NCI-H2196 (cell line): ENCODE measurements at regions not wholly inside any gene's neighbourhood (a gene's known extent, or its start where the extent isn't known, plus 50 kb on each side); places are given as distances from the start of the nearest gene placed in this dataset.

Experiments
- DNase-seq: peaks from one replicate; lab custom pipeline; 2025; ENCODE audit not compliant: unreplicated experiment; lab: John Stamatoyannopoulos, UW

DNA sequence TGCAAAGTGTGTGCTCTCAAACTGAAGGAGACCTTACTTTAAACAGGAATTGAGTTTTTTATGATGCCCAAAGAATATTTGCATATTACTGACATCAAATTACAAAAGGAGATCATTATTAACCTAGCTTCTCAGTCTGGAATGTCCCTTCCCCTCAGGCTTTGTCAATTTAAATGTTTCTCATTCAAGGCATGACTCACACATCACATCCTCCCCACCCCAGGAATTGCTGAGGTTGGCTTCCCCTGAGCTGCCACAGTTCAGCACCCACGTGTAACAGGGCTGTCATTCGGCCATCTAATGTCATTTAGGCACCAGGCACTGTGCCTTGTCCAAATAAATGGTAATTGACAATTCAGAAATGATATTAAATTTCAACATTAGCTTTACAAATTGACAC lies 305.9 kb upstream of the MGMT start:
- no peak for DNase-seq

GRCh38 chr10:129163531-129163930 lies 303.5 kb upstream of the MGMT start:
- no peak for DNase-seq

GRCh38 chr10:129165076-129165720 lies 301.8 kb upstream of the MGMT start:
- no peak for DNase-seq

GRCh38 chr10:129165770-129166169 lies 301.3 kb upstream of the MGMT start:
- no peak for DNase-seq

- DNase-seq: no peak
Observed at GRCh38 chr10:129168660-129169059, 298.4 kb upstream of the MGMT start.

DNA sequence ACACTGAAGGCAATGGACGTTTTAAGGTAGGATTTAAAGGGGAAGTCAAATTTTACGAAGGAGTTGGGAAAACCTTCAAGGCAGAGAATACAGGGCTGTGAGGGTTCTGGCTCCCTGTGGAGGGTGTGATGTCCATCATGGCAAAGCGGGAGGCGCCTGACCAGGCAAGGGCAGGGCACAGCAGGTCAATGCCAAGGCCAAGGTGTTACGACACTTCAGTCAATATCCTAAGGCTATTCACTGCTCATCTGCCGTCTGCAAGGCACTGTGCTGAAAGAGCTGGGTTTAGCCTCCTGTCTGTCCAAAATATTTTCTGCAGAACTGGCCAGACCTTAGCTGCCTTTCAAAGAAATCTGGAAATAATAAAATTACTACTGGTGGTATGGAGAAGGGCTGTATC lies 297.9 kb upstream of the MGMT start:
- DNase-seq: no peak

DNA sequence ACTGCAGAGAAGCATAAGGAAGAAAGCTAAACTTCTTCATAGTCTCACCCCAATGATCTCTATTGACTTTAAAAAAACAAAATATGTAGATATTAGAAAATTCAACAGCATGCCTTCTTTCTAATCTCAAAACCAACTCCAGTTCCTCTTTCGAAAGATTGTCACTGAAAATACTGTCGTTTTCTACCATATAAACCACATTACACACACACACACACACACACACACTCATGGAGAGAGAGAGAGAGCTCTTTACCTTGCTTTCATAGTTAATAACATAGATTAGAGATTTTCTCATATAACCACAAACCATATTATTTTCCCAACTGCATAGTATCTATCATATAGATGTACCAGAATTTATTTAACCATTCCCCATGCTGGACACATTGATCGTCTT lies 296.2 kb upstream of the MGMT start:
- no peak for DNase-seq

DNA sequence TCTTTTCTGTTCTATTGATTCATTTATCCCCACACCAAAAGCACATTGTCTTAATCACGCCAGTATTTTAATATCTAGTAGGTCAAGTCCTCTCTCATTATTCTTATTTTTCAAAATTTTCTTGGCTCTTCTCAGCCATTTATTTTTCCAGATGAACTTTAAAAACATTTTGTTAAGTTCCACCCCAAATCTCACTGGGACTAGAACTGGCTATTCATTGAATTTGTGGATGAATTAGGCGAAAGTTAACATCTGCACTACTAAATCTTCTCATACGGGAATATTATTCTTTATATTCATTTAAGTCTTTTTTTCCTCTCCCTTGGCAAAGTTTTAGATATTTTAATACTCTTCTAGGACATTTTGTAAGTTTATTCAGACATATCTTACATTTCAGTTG lies 295.2 kb upstream of the MGMT start:
- no peak for DNase-seq

- no peak for DNase-seq
Observed at GRCh38 chr10:129174232-129175014, 292.6 kb upstream of the MGMT start.

DNA sequence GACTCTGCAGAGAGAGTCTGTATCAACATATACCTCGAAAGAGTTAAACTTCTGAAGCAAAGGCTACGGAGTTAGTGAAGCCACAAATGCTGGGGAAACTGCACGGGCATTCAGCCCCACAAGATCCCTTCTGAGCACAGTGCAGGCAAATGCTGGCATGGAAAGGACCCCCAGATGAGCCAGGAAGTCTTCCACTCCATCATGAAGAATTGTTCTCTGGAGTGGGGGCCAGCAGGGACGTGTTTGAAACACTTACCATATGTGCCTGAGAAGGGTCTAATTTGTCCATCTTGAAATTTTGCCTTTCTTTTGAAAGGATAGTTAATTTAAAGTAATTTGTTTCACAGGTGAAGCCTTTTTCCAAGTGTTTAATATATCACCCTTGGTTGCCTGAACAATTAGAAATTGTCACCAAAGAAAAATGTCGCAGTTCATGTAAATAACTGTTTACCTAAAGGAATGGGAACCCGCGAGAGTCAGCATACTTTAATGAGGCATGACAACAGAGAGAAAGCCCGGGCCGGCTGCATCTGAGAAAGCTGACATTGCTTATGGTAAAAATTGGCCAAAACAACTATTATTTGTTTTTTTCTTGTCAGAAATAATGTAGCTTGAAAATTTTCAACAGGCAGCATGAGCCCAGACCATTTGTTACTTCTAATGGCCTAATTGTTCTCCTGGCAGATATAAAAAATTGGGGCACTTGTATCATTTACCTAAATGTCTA lies 287.6 kb upstream of the MGMT start:
- no peak for DNase-seq

DNA sequence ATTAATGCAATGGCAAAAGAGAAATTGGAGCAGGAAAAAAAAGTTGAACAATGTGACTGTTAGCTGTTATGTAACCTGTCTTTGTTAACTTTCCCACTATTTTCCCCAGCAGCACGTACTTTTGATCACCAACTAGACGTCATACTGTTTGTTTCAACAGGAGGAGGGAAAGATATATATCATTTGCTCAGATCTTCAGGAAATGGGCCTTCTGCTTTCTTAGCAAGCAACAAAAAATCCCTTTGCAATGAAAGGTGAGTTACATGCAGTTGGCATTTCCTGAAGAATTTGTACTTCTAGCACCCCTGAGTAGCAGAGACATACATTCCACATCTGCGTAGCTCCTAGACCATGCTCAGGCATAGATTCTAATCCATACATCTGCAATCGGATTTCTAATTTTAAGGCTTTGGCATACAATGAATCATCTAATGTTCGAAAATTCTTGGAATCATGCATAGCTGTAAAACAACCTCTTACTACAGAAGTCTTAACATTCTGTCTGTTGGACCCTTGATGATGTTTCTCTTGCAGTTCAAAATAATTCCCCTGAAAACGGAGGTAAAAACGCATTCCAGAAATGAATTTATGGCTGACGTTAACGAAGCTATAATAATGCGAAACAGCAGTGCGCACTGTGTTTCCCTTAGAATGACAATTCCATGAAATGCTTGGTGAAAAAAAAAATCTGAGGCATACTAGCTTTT lies 286.9 kb upstream of the MGMT start:
- DNase-seq: no peak

GRCh38 chr10:129184196-129184595 lies 282.8 kb upstream of the MGMT start:
- DNase-seq: no peak

GRCh38 chr10:129187331-129187730 lies 279.7 kb upstream of the MGMT start:
- DNase-seq: no peak

DNA sequence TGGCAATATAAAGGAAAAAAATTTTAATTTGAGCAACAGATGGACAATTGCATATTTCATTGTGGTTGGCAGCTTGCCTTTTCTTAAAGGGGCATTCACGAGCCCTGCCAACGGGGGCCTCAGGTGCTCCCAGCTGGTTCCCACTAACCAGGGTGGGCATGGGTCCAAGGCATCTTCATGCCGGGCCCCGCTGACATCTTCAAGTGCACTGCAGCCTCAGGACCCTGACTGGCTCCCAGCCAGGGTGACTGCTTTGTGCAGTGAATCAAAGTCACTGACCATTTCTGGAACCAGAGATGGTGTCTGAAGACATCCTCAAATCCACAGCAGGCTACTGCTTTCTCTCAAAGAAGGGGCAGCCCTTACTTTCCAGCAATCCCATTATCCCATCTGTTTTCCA lies 275.2 kb upstream of the MGMT start:
- no peak for DNase-seq

- DNase-seq: no peak
Observed at GRCh38 chr10:129192344-129193128, 274.5 kb upstream of the MGMT start.

DNA sequence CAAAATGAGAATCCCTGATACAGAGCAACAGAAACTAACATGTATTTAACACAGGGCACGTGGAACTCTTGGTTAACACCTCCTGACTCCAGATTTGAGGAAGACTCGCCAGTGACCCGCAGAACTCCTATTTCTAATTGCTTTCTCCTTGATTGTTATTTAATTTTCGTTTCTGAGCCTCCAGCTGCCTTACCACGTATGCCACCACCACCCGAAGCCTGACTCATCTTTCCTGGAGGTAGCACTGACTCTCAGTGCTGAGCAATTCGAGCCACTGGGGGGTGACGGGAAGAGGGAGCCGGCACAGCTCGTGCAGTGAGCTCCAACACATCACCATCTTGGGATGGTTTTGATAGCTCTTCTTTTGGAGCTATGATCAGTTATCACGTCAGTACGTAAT lies 273.9 kb upstream of the MGMT start:
- no peak for DNase-seq

DNA sequence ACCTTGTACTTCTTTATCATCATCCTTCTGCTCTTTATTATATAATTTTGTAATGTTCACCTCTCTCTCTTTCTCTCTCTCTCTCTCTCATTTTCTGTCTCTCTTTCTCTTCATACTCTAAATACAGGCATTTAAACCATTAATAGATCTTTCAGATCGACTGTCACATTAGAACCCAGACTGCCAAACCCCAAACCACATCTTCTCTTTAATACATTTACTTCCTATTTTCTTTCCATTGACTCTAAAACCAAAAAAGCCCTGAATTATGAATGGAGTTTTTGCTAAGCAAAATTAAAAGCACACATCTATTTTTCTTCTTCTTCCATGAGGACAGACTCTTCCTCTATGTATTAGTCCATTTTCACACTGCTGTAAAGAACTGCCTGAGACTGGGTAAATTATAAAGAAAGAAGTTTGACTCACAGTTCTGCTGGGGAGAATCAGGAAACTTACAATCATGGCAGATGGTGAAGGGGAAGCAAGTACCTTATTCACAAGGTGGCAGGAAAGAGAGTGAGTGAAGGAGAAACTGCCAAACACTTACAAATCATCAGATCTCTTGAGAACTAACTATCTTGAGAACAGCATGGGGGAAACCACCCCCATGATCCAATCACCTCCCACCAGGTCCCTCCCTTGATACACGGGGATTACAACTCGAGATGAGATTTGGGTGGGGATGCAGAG lies 272.7 kb upstream of the MGMT start:
- DNase-seq: no peak

DNA sequence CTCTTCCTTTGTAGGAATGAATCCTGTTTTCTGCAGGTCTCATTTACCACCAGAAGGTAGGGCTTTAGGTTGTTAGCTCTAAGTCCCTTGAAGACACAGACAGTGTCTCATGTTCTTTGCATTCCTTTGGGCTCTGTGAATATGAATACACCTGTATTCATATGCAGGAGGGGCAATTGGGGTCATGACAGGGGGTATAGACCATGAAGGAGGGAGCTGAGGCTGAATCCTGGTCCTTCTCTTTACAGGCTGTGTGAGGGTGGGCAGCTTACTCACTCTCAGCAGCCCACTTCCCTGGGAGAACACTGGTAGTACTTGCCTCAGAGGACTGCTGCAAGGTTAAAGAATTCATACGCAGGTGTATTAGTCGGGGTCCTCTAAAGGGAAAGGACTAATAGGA lies 267.2 kb upstream of the MGMT start:
- no peak for DNase-seq

DNA sequence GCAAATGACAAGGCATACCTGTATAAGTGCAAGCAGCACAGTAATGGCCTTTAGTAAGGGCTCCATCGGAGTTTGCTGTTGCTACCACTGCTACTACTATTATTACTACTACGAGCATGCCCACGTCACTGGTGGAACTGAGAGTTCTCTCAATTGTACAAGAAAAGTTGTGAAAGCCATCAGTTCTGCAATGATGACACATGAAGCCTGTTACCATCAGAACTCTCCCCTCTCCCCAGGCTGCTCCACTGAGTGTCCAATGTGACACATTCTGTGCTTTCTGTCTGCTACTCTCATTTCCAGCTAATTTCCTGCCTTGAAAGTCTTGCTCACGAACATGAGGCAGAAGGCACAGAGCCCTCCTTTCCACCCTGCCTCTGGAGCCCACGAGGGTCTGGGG lies 263.2 kb upstream of the MGMT start:
- DNase-seq: no peak

GRCh38 chr10:129207297-129207696 lies 259.7 kb upstream of the MGMT start:
- DNase-seq: no peak
